ENCODE measurements at regions not wholly inside any gene's neighbourhood (a gene's known extent, or its start where the extent isn't known, plus 50 kb on each side); places are given as distances from the start of the nearest gene placed in this dataset.

DNA sequence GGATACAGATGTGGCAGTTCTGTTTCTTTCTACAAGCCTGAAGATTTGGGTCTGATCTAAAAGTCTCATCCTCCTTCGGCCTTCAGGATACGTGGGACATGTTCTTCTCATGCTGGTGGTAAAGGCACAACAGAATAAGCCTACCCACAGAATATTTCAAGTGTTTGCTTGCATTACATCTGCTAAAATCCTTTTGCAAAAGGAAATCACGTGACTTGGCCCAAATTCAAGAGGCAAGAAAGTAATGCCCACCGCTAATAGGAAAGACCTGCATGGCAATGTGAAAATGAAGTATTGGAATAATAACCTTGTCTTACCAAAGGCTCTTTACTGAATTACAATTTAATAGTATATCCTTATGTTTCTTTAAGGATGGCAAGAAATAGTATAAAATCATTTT lies 439.9 kb upstream of the TGFBR2 start:
- Histone ChIP-seq H3K4me1 (no peaks in the 10 kb centered on the region), H3K27me3 (no peaks in the 10 kb centered on the region), H3K9me3 (no peaks in the 10 kb centered on the region), H3K27ac (no peak overlapping the region), H3K4me3 (no peak overlapping the region), H3K36me3 (no peaks in the 10 kb centered on the region)
- TF ChIP-seq CTCF (IDR thresholded peaks at IDR 0.05): no peak
- TF ChIP-seq POLR2A (IDR thresholded peaks at IDR 0.05): no peak
- no peak for DNase-seq

GRCh38 chr3:30167541-30168011 lies 438.8 kb upstream of the TGFBR2 start:
- Histone ChIP-seq H3K4me3 (no peak overlapping the region), H3K27ac (no peak overlapping the region), H3K27me3 (no peaks in the 10 kb centered on the region), H3K9me3 (no peaks in the 10 kb centered on the region), H3K4me1 (no peaks in the 10 kb centered on the region), H3K36me3 (no peaks in the 10 kb centered on the region)
- TF ChIP-seq CTCF (IDR thresholded peaks at IDR 0.05) (no peak), POLR2A (IDR thresholded peaks at IDR 0.05) (no peak)
- no peak for DNase-seq

- TF ChIP-seq POLR2A (IDR thresholded peaks at IDR 0.05): no peak
- no peak for TF ChIP-seq CTCF (IDR thresholded peaks at IDR 0.05)
- H3K4me3 ChIP-seq: no peak overlapping the region
- no peak for DNase-seq
- H3K4me1 ChIP-seq: no peaks in the 10 kb centered on the region
- no peak overlapping the region for H3K27ac ChIP-seq
- H3K9me3 ChIP-seq: no peaks in the 10 kb centered on the region
- no peaks in the 10 kb centered on the region for H3K27me3 ChIP-seq
- H3K36me3 ChIP-seq: no peaks in the 10 kb centered on the region
Measured at GRCh38 chr3:30169487-30169886, 436.9 kb upstream of the TGFBR2 start.

GRCh38 chr3:30170681-30171438 lies 435.5 kb upstream of the TGFBR2 start:
- Histone ChIP-seq H3K4me1 (no peaks in the 10 kb centered on the region), H3K36me3 (no peaks in the 10 kb centered on the region), H3K27me3 (no peaks in the 10 kb centered on the region), H3K9me3 (no peaks in the 10 kb centered on the region), H3K27ac (no peak overlapping the region), H3K4me3 (no peak overlapping the region)
- DNase-seq: peak in 1 of 3 donors; percentile 51
- TF ChIP-seq POLR2A (IDR thresholded peaks at IDR 0.05) (no peak), CTCF (IDR thresholded peaks at IDR 0.05) (no peak)

DNA sequence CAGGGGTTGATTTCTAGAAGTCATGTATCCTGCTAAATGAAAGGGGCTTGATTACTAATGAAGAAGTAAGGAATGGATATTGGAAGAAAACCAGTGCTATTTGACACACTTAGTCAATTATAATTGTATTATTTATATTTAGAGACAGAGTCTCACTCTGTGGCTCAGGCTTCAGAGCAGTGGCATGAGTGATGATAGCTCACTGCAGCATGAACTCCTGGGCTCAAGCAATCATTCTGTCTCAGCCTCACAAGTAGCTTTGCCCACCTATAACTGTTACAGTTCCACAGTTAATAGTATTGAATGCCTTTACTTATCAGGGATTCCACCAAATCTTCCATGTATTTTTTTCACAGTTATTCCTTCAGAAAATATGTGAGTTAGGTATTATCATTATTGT lies 432.0 kb upstream of the TGFBR2 start:
- H3K4me3 ChIP-seq: no peak overlapping the region
- H3K27me3 ChIP-seq: no peaks in the 10 kb centered on the region
- TF ChIP-seq CTCF (IDR thresholded peaks at IDR 0.05) (no peak), POLR2A (IDR thresholded peaks at IDR 0.05) (no peak)
- no peaks in the 10 kb centered on the region for H3K4me1 ChIP-seq
- H3K36me3 ChIP-seq: no peaks in the 10 kb centered on the region
- DNase-seq: no peak
- no peaks in the 10 kb centered on the region for H3K9me3 ChIP-seq
- no peak overlapping the region for H3K27ac ChIP-seq

All from Peyer's patch (tissue), 4 donors.